ENCODE measurements at regions not wholly inside any gene's neighbourhood (a gene's known extent, or its start where the extent isn't known, plus 50 kb on each side); places are given as distances from the start of the nearest gene placed in this dataset.

DNA sequence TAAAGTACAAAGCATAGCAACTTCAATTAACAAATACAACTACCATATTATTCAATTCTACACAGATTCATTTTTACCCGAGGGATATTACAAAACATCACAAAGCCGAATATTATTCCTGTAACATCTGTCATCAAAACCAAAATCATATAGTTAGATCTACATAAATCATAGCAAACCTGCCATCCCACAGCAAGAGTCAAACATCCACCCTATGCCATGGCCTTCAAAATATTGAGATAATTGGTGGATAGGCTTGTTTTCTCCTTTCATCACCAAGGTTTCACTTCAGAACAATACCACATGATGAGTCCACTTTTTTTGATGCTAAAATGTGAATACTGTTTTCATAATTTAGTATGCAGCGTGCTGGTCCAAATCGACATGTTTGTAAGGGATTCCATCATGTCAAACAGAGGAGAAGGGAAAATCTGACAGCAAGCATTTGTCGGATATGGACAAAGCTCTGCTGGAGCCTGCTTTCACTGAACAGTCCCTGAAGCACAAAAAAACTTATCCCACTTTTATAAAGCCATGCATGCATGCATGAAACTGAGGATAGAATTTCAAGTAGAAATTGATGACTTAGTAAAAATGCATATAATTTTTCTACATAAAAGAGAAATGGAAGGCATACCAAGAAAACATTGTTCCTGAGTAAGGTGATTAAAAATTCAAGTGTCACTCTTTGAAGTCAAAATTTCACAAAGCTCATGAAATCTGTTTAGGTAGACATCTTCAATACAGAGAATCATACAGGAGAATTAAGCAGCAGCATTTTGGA, 494.1 kb downstream of the HACE1 start:
- H3K4me3 ChIP-seq (ENCODE audit: low read length): no peak overlapping the region
- H4K20me1 ChIP-seq (ENCODE audit: insufficient read depth, low read length): no peaks in the 10 kb centered on the region
- H3K9me3 ChIP-seq (ENCODE audit: insufficient read depth, low read length): no peaks in the 10 kb centered on the region
- no peaks in the 10 kb centered on the region for H3K79me2 ChIP-seq (ENCODE audit: low read length)
- H3K36me3 ChIP-seq (replicated peaks; ENCODE audit: low read depth, low read length): no peaks in the 10 kb centered on the region
- no peak overlapping the region for H2AFZ ChIP-seq (ENCODE audit: low read depth, low read length)
- H3K27me3 ChIP-seq (ENCODE audit: low read depth, low read length): no peaks in the 10 kb centered on the region
- no peak overlapping the region for H3K27ac ChIP-seq (ENCODE audit: low read length)
- H3K4me2 ChIP-seq (ENCODE audit: low read length): no peak overlapping the region
- H3K4me1 ChIP-seq (ENCODE audit: low read length): peaks cover 10% of the 10 kb centered on the region
- no peak overlapping the region for H3K9ac ChIP-seq (ENCODE audit: low read length)
- TF ChIP-seq, protein P1, sequence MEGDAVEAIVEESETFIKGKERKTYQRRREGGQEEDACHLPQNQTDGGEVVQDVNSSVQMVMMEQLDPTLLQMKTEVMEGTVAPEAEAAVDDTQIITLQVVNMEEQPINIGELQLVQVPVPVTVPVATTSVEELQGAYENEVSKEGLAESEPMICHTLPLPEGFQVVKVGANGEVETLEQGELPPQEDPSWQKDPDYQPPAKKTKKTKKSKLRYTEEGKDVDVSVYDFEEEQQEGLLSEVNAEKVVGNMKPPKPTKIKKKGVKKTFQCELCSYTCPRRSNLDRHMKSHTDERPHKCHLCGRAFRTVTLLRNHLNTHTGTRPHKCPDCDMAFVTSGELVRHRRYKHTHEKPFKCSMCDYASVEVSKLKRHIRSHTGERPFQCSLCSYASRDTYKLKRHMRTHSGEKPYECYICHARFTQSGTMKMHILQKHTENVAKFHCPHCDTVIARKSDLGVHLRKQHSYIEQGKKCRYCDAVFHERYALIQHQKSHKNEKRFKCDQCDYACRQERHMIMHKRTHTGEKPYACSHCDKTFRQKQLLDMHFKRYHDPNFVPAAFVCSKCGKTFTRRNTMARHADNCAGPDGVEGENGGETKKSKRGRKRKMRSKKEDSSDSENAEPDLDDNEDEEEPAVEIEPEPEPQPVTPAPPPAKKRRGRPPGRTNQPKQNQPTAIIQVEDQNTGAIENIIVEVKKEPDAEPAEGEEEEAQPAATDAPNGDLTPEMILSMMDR (IDR thresholded peaks at IDR 0.05; ENCODE audit: low read depth, low read length): no peak
- no peak for TF ChIP-seq EZH2phosphoT487 (IDR thresholded peaks at IDR 0.05; ENCODE audit: low read depth)

DNA sequence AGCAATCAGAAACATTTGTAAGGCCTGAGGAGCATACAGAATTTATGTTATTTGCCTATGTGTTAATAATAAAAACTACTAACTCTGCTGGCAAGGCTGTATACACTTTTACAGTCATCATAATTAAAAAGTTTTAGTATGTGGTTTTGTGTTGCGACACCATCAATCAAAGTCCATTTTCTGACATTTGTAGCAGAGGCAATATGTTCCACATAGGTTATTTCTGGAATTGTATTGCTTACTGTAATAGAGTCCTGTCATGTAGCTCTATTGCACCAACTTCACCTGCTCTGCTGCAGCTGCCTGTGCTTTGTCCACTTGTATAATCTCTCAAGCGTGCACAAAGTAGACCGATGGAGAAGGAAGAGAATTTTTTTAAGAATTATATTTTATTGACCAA, 501.8 kb downstream of the HACE1 start:
- Histone ChIP-seq H3K4me3 (ENCODE audit: low read length) (no peak overlapping the region), H3K9ac (ENCODE audit: low read length) (no peak overlapping the region), H3K27ac (ENCODE audit: low read length) (no peak overlapping the region), H3K27me3 (ENCODE audit: low read depth, low read length) (no peaks in the 10 kb centered on the region), H3K36me3 (replicated peaks; ENCODE audit: low read depth, low read length) (no peaks in the 10 kb centered on the region), H2AFZ (ENCODE audit: low read depth, low read length) (no peak overlapping the region), H3K4me1 (ENCODE audit: low read length) (no peaks in the 10 kb centered on the region), H3K4me2 (ENCODE audit: low read length) (no peak overlapping the region), H3K9me3 (ENCODE audit: insufficient read depth, low read length) (no peaks in the 10 kb centered on the region), H3K79me2 (ENCODE audit: low read length) (no peaks in the 10 kb centered on the region), H4K20me1 (ENCODE audit: insufficient read depth, low read length) (no peaks in the 10 kb centered on the region)
- TF ChIP-seq EZH2phosphoT487 (IDR thresholded peaks at IDR 0.05; ENCODE audit: low read depth): no peak
- TF ChIP-seq, protein P1 (IDR thresholded peaks at IDR 0.05; ENCODE audit: low read depth, low read length): no peak

DNA sequence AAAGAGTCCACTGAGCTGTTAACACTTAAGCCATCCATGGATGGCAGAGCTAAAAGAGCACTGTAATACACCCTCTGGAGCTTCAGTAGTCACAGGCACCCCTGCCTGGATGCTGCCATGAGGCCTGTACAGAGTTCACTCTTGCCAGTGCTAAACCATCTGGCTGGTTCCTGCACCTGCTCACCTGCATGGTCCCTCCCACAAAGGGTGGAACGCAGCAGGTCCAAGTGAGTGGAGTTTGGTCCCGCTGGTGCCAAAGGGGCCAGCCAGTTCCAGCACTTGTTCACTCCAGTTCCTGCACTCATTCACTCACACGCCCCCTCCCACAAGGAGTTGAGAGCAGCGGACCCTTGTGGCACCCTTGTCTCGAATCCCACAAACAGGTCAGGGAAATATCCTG, 503.5 kb downstream of the HACE1 start:
- Histone ChIP-seq H3K36me3 (replicated peaks; ENCODE audit: low read depth, low read length) (no peaks in the 10 kb centered on the region), H3K9me3 (ENCODE audit: insufficient read depth, low read length) (no peaks in the 10 kb centered on the region), H3K79me2 (ENCODE audit: low read length) (no peaks in the 10 kb centered on the region), H3K9ac (ENCODE audit: low read length) (no peak overlapping the region), H3K4me1 (ENCODE audit: low read length) (no peaks in the 10 kb centered on the region), H3K4me3 (ENCODE audit: low read length) (no peak overlapping the region), H3K4me2 (ENCODE audit: low read length) (no peak overlapping the region), H3K27me3 (ENCODE audit: low read depth, low read length) (no peaks in the 10 kb centered on the region), H4K20me1 (ENCODE audit: insufficient read depth, low read length) (no peaks in the 10 kb centered on the region), H2AFZ (ENCODE audit: low read depth, low read length) (no peak overlapping the region), H3K27ac (ENCODE audit: low read length) (no peak overlapping the region)
- TF ChIP-seq, protein P1 (IDR thresholded peaks at IDR 0.05; ENCODE audit: low read depth, low read length): no peak
- TF ChIP-seq EZH2phosphoT487 (IDR thresholded peaks at IDR 0.05; ENCODE audit: low read depth): no peak

DNA sequence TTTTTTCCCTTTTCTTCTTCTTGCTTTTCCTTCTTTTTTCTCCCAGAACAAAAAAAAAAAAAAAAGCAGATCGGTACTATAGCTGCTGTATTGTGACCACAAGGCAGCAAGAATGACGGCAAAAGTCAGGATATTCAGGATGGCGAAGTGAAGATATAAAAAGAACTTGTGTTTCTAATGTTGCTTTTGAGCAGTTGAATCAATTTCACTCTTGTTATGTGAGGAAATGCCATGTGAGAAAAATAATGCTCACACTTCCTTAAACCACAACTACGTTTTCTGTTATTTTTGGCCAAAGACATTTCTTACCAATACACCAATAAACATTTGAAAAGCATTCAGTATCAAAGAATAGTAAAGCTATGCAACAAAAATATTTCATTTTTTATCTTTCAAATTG, 510.5 kb downstream of the HACE1 start:
- TF ChIP-seq, protein P1 (IDR thresholded peaks at IDR 0.05; ENCODE audit: low read depth, low read length): no peak
- no peak for TF ChIP-seq EZH2phosphoT487 (IDR thresholded peaks at IDR 0.05; ENCODE audit: low read depth)
- no peaks in the 10 kb centered on the region for H3K36me3 ChIP-seq (replicated peaks; ENCODE audit: low read depth, low read length)
- no peaks in the 10 kb centered on the region for H4K20me1 ChIP-seq (ENCODE audit: insufficient read depth, low read length)
- no peaks in the 10 kb centered on the region for H3K79me2 ChIP-seq (ENCODE audit: low read length)
- no peak overlapping the region for H3K4me3 ChIP-seq (ENCODE audit: low read length)
- no peaks in the 10 kb centered on the region for H3K27me3 ChIP-seq (ENCODE audit: low read depth, low read length)
- no peaks in the 10 kb centered on the region for H3K4me1 ChIP-seq (ENCODE audit: low read length)
- no peaks in the 10 kb centered on the region for H3K9me3 ChIP-seq (ENCODE audit: insufficient read depth, low read length)
- H3K4me2 ChIP-seq (ENCODE audit: low read length): no peak overlapping the region
- no peak overlapping the region for H3K27ac ChIP-seq (ENCODE audit: low read length)
- H2AFZ ChIP-seq (ENCODE audit: low read depth, low read length): no peak overlapping the region
- no peak overlapping the region for H3K9ac ChIP-seq (ENCODE audit: low read length)
